Gastroesophageal sphincter (tissue), 4 donors: ENCODE measurements at regions not wholly inside any gene's neighbourhood (a gene's known extent, or its start where the extent isn't known, plus 50 kb on each side); places are given as distances from the start of the nearest gene placed in this dataset.

Experiments used
- ATAC-seq: fragments of 150-250 bp; one replicate; pipeline ENCODE4 v1.9.1; 2016; ENCODE audit warnings: mild to moderate bottlenecking, moderate library complexity
- H3K27ac ChIP-seq, 4 donors: fragments of 200-600 bp; sonication (generic) in 3 of 4; 1 replicate in 3 of 4; 2 replicates in 1 of 4; pipeline ENCODE4 v1.5.1; 2016 to 2019
- H3K27me3 ChIP-seq: fragments of 200-600 bp; sonication (generic); one replicate; pipeline ENCODE4 v1.5.1; 2019
- H3K36me3 ChIP-seq, 2 donors: fragments of 200-600 bp; sonication (generic); one replicate each; pipeline ENCODE4 v1.5.1; 2019; ENCODE audit warnings: control low read depth in 1 of 2
- H3K4me1 ChIP-seq, 3 donors: fragments of 200-600 bp; sonication (generic); 1 replicate in 2 of 3; 2 replicates in 1 of 3; pipeline ENCODE4 v1.5.1; 2016 to 2019; ENCODE audit warnings: control low read depth in 2 of 3
- H3K4me3 ChIP-seq, 2 donors: fragments of 200-600 bp; sonication (generic); one replicate each; pipeline ENCODE4 v1.5.1; 2019; ENCODE audit warnings: mild to moderate bottlenecking in 1 of 2, moderate library complexity in 1 of 2
- H3K9me3 ChIP-seq, 3 donors: fragments of 200-600 bp; sonication (generic); one replicate each; pipeline ENCODE4 v1.5.1; 2017 to 2019; ENCODE audit warnings: control low read depth in 2 of 3
- CTCF ChIP-seq, 4 experiments: fragments of 200-600 bp in 2 of 4; fragments of 450-650 bp in 2 of 4; sonication (generic) in 1 of 4; IDR thresholded peaks; one replicate each; pipeline ENCODE4 v1.5.1; 2017 to 2019; ENCODE audit warnings: antibody characterized with exemption in 4 of 4, mild to moderate bottlenecking in 2 of 4, moderate library complexity in 2 of 4
- EP300 ChIP-seq: sonication (generic); formaldehyde crosslinking; IDR thresholded peaks from one replicate; pipeline ENCODE4 v1.6.1; 2017; ENCODE audit warnings: antibody characterized with exemption, mild to moderate bottlenecking
- POLR2A ChIP-seq, 2 donors: fragments of 450-650 bp; IDR thresholded peaks; one replicate each; pipeline ENCODE4 v1.6.1; 2017; ENCODE audit warnings: antibody characterized with exemption in 2 of 2, mild to moderate bottlenecking in 2 of 2, moderate library complexity in 1 of 2
- POLR2AphosphoS5 ChIP-seq: sonication (generic); formaldehyde crosslinking; IDR thresholded peaks from one replicate; pipeline ENCODE4 v1.6.1; 2017; ENCODE audit warnings: antibody characterized with exemption
- WGBS, 2 donors: methylation state at CpG; one replicate each; pipeline ENCODE4 v1.1.5; 2018; ENCODE audit warnings: low coverage in 1 of 2; 5-methylcytosine and 5-hydroxymethylcytosine counted together

GRCh38 chr2:150192701-150193100, 294.8 kb downstream of the RND3 start:
- no peak for TF ChIP-seq POLR2AphosphoS5
- no peak for TF ChIP-seq CTCF (IDR thresholded peaks at IDR 0.05)
- no peak for TF ChIP-seq EP300
- TF ChIP-seq POLR2A (IDR thresholded peaks at IDR 0.05): no peak
- H3K4me1 ChIP-seq: peaks cover 0 to 10% (median 0%) of the 10 kb centered on the region in 3 donors
- no peak overlapping the region for H3K27ac ChIP-seq
- H3K4me3 ChIP-seq: no peak overlapping the region
- H3K9me3 ChIP-seq: no peaks in the 10 kb centered on the region
- H3K36me3 ChIP-seq: no peaks in the 10 kb centered on the region
- no CpG with 5 or more reads among the region's 6 CpGs for WGBS, 2 donors
- ATAC-seq: no peak
- H3K27me3 ChIP-seq: no peaks in the 10 kb centered on the region

- 67 to 79% methylated on average over 4 of the region's 4 CpGs for WGBS, 2 donors
Observed at GRCh38 chr2:150191349-150191748, 296.1 kb downstream of the RND3 start.

GRCh38 chr2:150190546-150190945, 296.9 kb downstream of the RND3 start:
- no peak overlapping the region for H3K4me3 ChIP-seq
- WGBS, 2 donors: 100% methylated on average over 1 of the region's 1 CpG; no CpG with 5 or more reads in 1 of the 2 donors
- H3K9me3 ChIP-seq: no peaks in the 10 kb centered on the region
- H3K27me3 ChIP-seq: no peaks in the 10 kb centered on the region
- H3K4me1 ChIP-seq: peaks cover 0 to 10% (median 0%) of the 10 kb centered on the region in 3 donors
- H3K36me3 ChIP-seq: no peaks in the 10 kb centered on the region
- TF ChIP-seq EP300: no peak
- no peak for ATAC-seq
- no peak overlapping the region for H3K27ac ChIP-seq

More at GRCh38 chr2:150191349-150191748, 296.1 kb downstream of the RND3 start:
- no peaks in the 10 kb centered on the region for H3K36me3 ChIP-seq
- H3K4me1 ChIP-seq: peaks cover 0 to 10% (median 0%) of the 10 kb centered on the region in 3 donors
- ATAC-seq: no peak
- no peak overlapping the region for H3K27ac ChIP-seq
- H3K9me3 ChIP-seq: no peaks in the 10 kb centered on the region
- H3K4me3 ChIP-seq: no peak overlapping the region
- TF ChIP-seq POLR2A (IDR thresholded peaks at IDR 0.05): no peak
- TF ChIP-seq POLR2AphosphoS5: no peak
- TF ChIP-seq CTCF (IDR thresholded peaks at IDR 0.05): no peak
- no peak for TF ChIP-seq EP300
- H3K27me3 ChIP-seq: no peaks in the 10 kb centered on the region

- Histone ChIP-seq H3K4me3 (no peak overlapping the region), H3K9me3 (no peaks in the 10 kb centered on the region), H3K4me1 (peaks cover 0 to 10% (median 0%) of the 10 kb centered on the region in 3 donors), H3K27ac (no peak overlapping the region), H3K27me3 (no peaks in the 10 kb centered on the region), H3K36me3 (no peaks in the 10 kb centered on the region)
- no peak for ATAC-seq
- 58 to 81% methylated on average over 2 of the region's 2 CpGs for WGBS, 2 donors
- TF ChIP-seq CTCF (IDR thresholded peaks at IDR 0.05) (no peak), POLR2AphosphoS5 (no peak), POLR2A (IDR thresholded peaks at IDR 0.05) (no peak), EP300 (no peak)
Observed at GRCh38 chr2:150188800-150189199, 298.7 kb downstream of the RND3 start.

- Histone ChIP-seq H3K9me3 (no peaks in the 10 kb centered on the region), H3K4me3 (no peak overlapping the region), H3K27me3 (no peaks in the 10 kb centered on the region), H3K4me1 (peaks cover 0 to 10% (median 0%) of the 10 kb centered on the region in 3 donors), H3K36me3 (no peaks in the 10 kb centered on the region), H3K27ac (no peak overlapping the region)
- TF ChIP-seq POLR2A (IDR thresholded peaks at IDR 0.05): no peak
- TF ChIP-seq POLR2AphosphoS5: no peak
- no peak for TF ChIP-seq EP300
- TF ChIP-seq CTCF (IDR thresholded peaks at IDR 0.05): no peak
- 45 to 52% methylated on average over 4 of the region's 4 CpGs for WGBS, 2 donors
- ATAC-seq: no peak
Observed at GRCh38 chr2:150188177-150188576, 299.3 kb downstream of the RND3 start.
